ENCODE measurements at regions not wholly inside any gene's neighbourhood (a gene's known extent, or its start where the extent isn't known, plus 50 kb on each side); places are given as distances from the start of the nearest gene placed in this dataset.

GRCh38 chr7:27032839-27033238 lies 63.0 kb downstream of the HOXA1 start:
- TF ChIP-seq CTCF (IDR thresholded peaks at IDR 0.05), result no peak
- TF ChIP-seq ZFX (IDR thresholded peaks at IDR 0.05; ENCODE audit: borderline replicate concordance), result no peak

Data from 22Rv1 (cell line).